ENCODE measurements at regions not wholly inside any gene's neighbourhood (a gene's known extent, or its start where the extent isn't known, plus 50 kb on each side); places are given as distances from the start of the nearest gene placed in this dataset.

DNA sequence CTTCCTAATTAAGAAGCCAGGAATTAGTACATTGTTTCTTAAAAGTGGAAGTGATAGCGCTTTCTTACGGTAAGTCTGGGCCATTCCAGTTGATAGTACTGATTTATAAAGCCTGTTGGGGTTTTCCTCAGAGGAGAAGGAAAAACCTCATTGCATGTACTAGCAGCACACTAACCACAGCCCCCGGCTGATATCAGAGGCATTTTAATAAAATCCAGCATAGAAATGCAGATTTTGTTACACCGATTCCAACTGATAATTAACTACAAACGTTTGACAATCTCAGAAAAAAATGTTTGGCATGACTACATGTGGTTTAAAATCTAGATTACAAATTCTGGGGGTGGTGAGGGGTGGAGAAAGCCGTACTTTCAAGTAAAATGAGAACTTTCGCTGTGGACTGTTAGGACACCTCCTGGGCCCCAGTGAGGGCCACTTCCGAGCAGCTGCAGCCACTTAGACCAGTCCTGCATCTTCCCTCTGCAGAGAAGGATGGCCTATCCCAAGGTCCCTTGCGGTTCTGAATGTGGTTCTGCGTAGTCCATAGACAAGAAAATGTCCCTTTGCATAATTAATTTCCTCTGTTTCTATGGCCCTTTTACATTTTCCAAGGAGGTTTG, 374.4 kb downstream of the NUAK1 start:
- DNase-seq: no peak

DNA sequence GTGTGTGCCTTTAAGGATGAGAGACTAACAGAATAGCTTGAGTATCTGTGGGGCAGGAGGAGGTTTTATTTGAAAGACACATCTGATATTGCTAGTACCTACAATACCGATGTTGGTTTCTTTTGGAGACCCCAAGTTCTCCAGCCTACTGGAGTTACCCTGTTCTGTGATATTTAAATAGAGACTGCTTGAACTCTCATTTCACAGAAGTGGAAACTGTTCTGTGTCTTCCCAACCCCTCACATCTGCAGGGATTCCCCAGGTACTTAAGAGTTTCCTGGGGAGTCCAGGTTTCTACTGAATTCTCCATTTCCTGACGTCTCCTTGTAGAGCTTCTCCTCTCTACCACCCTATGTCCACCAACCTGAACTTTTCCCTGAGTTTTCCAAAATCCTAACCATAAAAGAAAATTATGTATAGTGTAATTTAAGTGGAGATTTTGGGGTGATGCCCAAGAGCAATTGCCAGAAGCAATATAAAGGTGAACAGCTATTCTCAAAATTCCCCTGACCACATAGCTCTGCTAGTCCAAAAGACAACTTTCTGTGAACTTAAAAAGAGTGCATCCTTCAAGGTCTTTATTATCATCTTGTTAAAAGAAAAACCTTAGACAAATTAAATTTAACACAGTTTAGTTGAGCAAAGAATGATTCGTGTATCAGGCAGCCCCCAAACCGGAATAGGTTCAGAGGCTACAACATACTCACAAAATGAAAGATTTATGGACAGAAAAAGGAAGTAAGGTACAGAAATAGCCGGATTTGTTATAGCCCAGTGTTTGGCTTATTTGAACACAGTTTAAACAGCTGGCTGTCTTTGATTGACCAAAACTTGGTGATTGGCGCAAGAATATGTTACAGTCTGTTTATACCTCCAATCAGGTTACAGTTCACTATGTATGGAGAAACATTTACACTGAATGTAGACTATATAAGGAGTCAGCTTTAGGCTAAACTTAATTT, 373.4 kb downstream of the NUAK1 start:
- DNase-seq: no peak

DNA sequence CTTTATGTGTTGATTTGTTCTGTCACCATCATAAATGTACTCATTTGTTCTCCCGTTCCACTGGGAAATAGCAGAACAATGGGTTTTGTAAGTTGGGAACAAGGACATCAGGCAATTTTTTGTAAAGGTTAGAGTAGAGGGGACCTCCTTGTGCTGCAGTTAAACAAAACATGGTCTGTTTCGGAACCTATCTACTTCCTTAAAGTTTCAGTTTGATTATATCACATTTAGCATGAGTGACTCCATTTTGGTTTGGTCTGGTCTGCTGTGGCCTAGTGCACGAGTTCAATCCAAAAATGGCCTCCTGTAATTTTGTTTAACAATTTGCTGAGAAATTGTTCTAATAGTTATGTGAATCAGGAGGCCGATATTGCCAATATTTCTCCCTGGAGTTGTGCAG, 372.7 kb downstream of the NUAK1 start:
- no peak for DNase-seq

GRCh38 chr12:105769486-105769885, 369.3 kb downstream of the NUAK1 start:
- DNase-seq: no peak

GRCh38 chr12:105773471-105773870, 365.3 kb downstream of the NUAK1 start:
- peak; percentile 23 for DNase-seq

DNA sequence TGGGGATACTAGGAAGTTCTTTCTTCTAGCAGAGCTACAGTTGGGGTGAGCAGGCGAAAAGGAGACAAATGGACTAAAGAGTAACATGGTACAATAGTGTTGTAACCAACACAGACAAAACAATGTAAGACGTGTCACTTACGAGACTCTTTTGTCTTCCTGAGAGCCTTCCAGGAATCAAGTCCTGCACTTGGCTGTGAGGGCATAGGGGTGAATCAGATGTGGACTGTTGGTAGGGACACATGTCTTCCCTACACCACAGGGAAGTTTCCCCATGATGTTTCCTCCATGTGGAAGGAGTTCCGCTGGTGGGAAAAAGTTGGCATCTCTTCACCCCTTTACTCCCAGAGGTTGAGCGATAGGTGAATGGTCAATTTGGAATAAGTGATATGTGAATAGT, 364.7 kb downstream of the NUAK1 start:
- no peak for DNase-seq

DNA sequence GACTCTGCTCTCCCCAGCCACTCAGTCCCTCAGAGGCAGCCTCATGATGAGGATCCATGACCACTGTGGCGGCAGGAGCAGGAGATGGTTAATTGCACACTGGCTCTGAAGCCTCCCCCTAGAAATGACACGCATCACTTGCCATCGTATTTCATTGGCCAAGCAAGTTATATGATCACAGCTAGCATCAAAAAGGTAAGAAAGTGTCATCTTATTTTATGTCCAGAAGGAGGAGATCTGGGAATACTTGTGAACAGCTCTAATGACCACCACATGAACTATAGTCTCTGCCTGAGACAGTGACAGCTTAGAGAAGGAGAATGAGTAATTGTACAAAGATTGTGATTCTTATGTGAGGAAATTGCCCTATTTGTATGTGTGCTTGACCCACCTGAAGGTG, 363.4 kb downstream of the NUAK1 start:
- DNase-seq: no peak

GRCh38 chr12:105783983-105784947, 354.5 kb downstream of the NUAK1 start:
- DNase-seq: no peak

DNA sequence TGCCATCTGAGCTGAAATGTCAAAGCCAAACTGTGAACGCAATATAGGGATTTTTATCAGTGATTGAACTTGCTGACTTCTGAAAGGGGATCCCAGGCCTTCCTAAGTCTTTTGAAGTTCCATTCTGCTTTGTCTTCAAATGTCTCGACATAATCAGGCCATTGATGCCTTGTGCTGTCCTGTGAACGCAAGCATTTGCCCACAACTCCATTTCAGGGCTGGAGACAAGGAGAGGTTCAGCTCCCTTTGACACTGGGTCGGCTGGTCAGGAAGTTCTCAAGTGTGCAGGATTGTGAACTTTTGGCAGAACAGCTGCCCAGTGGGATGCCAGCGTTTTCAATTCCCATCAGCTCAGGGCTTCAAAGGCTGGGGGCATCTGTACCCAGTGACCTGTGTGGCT, 345.3 kb downstream of the NUAK1 start:
- no peak for DNase-seq

DNA sequence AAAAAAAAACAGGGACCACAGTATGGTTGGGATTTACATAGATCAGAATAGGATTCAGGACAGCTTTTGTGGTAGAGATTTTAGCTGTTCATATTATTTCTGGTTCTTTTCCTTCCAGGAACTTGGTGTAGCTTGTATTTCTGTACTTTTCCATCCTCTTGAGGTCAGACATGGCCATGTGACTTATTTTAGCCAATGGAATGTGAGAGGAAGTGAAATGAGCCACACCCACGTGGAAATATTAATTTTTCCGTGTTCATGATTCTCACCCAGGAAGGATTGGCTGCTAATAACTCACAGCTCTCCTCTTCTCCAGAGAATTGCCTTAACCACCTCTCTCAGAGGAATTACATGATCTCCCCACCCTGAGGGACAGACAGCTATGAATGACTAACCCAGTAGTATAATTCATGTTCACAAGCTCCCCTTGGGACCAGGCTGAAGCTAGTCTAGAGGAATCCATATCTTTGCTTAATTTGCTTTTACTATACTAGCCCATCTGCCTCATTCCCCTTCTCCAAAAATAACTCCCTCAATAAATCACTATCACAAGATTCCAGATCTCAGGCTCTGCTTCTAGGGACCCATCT, 340.4 kb downstream of the NUAK1 start:
- no peak for DNase-seq

DNA sequence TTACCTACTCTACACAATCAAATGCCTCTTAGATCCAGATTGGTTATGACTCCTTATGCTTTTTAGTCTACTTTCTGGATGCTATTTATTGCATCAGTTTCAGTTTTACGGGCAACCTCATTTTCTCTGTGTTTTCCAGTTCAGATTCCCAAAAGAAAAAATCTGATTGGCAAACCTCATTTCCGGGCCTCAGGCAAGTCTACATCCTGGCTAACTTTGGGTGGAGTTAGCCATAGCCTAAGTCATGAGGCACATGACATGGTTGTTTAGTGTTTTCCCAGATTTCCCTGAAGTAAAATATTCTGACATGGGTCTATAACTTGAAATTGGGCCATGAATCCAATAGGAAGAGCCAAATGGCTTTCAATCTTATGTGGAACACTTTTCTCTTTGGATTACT, 339.7 kb downstream of the NUAK1 start:
- no peak for DNase-seq

DNA sequence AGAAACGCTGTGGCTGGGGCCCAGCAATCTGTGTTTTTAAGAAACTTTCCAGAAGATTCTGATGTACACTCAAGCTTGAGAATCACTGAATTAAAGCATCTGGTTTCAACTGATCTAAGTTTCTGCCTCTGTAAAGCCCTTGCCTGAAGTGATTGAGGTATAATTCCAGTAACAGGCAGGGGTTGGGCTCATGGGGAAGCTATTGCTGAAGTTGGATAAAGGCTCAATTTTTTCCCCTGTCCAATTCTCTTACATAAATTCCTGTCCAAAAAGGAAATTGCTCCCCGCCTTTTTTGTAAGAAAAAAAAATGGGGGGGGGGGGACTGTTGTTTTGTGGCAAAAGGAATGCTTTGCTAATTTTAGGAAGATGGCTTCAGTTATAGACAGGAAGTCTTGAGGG, 337.4 kb downstream of the NUAK1 start:
- DNase-seq: no peak

DNA sequence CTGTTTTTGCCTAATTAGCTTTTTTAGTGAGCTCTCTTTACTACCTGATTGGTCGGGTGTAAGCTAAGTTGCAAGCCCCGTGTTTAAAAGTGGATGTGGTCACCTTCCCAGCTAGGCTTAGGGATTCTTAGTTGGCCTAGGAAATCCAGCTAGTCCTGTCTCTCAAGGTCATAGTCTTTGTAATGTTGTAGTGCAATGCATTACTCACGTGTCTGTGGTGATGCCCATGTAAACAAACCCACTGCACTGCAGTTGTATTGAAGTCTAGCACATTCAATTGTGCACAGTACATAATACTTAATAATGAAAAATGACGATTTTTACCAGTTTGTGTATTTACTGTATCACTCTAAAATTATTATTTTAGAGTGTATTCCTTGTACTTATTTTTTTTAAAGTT, 335.5 kb downstream of the NUAK1 start:
- DNase-seq: no peak

- no peak for DNase-seq
Measured at GRCh38 chr12:105804591-105805265, 334.0 kb downstream of the NUAK1 start.

- no peak for DNase-seq
Measured at GRCh38 chr12:105805730-105806399, 332.9 kb downstream of the NUAK1 start.

GRCh38 chr12:105806400-105806770, 332.4 kb downstream of the NUAK1 start:
- no peak for DNase-seq

GRCh38 chr12:105812366-105812765, 326.4 kb downstream of the NUAK1 start:
- no peak for DNase-seq

DNA sequence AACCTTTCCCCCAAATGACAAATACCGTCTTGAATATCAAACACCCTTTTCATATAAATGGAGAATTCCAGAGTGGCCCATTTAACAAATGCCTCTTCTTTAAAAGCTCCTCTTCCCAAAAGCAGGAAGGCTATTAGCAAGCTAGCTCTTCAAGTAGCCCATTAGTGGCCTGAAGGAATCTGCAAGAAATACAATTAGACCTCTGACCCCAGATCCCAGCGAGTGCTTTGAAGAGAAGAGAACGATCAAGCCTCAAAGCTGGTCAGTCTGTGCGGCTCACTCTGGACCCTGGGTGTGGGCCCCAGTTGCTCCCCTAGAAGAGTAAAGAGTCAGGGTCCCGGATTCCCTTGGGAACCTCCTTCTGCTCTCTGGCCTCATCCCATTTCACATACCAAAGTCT, 325.6 kb downstream of the NUAK1 start:
- no peak for DNase-seq

GRCh38 chr12:105814283-105814682, 324.5 kb downstream of the NUAK1 start:
- peak; percentile 96 for DNase-seq

DNA sequence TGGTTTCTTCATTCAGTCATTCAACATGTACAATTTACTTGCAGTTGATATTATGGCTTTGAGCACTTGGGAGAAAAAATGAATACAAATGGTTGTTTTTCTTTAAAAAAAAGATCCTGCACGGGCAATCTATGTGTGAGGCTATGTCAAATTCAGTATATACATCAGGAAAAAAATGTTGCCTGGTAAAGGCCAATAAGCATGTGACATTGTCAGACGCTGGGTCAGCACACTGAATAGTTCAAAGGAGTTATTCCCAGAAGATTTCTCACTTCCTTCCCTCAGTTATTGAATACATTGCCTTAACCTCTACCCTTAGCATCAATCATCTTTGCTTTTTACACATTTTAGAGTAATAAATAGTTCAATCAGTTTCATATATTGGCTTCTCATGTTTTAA, 319.2 kb downstream of the NUAK1 start:
- no peak for DNase-seq

GRCh38 chr12:105820429-105821125, 318.2 kb downstream of the NUAK1 start:
- DNase-seq: no peak

Measured in NCI-H2107 (cell line).